ENCODE measurements at regions not wholly inside any gene's neighbourhood (a gene's known extent, or its start where the extent isn't known, plus 50 kb on each side); places are given as distances from the start of the nearest gene placed in this dataset.

DNA sequence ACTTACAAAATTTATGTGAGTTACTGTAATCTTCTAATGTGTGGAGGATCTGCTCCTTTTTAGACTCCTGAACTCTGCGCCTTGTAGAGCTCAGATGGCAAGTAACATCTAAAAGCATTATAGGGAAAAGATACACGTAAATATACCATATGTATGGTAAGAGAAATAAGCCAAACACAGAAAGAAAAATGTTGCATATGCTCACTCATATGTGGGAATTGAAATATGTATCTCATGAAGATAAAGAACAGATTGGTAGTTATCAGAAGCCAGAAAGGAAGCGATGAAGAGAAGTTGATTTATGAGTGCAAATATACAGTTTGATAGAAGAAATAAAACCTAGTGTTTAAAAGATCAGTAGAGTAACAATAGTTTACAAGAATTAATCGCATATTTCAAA is 815.0 kb upstream of the MAN1A1 start:
- H3K36me3 ChIP-seq: no peaks in the 10 kb centered on the region
- no peaks in the 10 kb centered on the region for H3K9me3 ChIP-seq
- intact Hi-C loops (cut with DNase I; ENCODE audit: low total_unique reads): no loop called here
- TF ChIP-seq, protein P1, sequence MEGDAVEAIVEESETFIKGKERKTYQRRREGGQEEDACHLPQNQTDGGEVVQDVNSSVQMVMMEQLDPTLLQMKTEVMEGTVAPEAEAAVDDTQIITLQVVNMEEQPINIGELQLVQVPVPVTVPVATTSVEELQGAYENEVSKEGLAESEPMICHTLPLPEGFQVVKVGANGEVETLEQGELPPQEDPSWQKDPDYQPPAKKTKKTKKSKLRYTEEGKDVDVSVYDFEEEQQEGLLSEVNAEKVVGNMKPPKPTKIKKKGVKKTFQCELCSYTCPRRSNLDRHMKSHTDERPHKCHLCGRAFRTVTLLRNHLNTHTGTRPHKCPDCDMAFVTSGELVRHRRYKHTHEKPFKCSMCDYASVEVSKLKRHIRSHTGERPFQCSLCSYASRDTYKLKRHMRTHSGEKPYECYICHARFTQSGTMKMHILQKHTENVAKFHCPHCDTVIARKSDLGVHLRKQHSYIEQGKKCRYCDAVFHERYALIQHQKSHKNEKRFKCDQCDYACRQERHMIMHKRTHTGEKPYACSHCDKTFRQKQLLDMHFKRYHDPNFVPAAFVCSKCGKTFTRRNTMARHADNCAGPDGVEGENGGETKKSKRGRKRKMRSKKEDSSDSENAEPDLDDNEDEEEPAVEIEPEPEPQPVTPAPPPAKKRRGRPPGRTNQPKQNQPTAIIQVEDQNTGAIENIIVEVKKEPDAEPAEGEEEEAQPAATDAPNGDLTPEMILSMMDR (IDR thresholded peaks at IDR 0.05): no peak
- no peak for TF ChIP-seq POLR2A (IDR thresholded peaks at IDR 0.05)
- no peak overlapping the region for H3K27ac ChIP-seq
- no peak overlapping the region for H3K4me3 ChIP-seq
- no peak for DNase-seq
- no peaks in the 10 kb centered on the region for H3K27me3 ChIP-seq
- H3K4me1 ChIP-seq: no peaks in the 10 kb centered on the region

DNA sequence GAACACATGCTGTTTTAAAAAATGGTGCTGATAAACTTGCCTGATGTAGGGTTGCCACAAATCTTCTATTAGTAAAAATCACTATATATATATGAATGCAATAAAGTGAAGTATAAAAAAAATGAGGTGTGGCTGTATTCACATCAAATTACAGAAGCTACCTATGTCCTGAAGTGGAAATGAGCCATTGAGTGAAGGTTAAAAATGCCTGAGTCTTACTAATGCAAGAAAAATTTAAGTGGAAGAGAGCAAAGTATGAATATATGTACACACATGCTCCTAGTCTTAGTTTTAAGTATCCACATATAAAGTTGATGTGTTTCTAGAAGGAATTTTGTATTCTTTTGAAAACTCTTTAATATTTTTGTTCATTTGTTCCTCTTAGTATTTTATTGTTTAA is 808.3 kb upstream of the MAN1A1 start:
- Histone ChIP-seq H3K27ac (no peak overlapping the region), H3K4me3 (no peak overlapping the region), H3K4me1 (no peaks in the 10 kb centered on the region), H3K27me3 (no peaks in the 10 kb centered on the region), H3K36me3 (no peaks in the 10 kb centered on the region), H3K9me3 (no peaks in the 10 kb centered on the region)
- intact Hi-C loops (cut with DNase I; ENCODE audit: low total_unique reads): no loop called here
- TF ChIP-seq, protein P1 (IDR thresholded peaks at IDR 0.05): no peak
- no peak for TF ChIP-seq POLR2A (IDR thresholded peaks at IDR 0.05)
- no peak for DNase-seq

DNA sequence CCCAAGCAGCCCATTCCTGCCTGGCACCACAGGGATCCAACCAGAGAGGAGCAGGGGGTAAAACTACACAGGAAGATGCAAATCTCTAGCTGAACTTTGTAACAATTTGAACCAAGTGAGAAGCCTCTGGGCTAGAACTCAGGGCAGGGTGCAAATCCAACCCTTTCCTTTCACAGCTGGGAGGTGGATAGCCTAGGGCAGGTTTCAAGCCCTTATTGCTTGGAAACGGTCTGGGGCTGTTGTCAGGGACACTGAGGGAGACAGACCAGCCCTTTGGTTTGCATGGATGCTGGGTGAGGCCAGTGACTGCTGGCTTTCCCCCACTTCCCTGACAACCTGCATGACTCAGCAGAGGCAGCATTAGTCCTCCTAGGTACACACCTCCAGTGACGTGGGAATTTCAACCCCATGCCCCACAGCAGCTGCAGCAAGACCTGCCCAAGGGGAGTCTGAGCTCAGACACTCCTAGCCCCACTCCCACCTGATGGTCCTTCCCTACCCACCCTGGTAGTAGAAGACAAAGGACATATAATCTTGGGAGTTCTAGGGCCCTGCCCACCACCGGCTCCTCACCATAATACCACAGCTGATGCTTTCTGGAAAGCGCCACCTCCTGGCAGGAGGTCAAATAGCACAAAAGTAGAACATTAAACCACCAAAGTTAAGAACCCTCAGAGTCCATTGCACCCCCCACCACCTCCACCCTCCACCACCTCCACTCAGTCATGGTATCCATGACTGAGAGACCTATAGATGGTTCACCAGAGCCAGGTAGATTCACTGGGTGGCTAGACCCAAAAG is 797.7 kb upstream of the MAN1A1 start:
- no peak overlapping the region for H3K4me3 ChIP-seq
- H3K27me3 ChIP-seq: no peaks in the 10 kb centered on the region
- H3K27ac ChIP-seq: no peak overlapping the region
- no peak for TF ChIP-seq POLR2A (IDR thresholded peaks at IDR 0.05)
- TF ChIP-seq, protein P1 (IDR thresholded peaks at IDR 0.05): no peak
- H3K36me3 ChIP-seq: no peaks in the 10 kb centered on the region
- no peak for DNase-seq
- intact Hi-C loops (cut with DNase I; ENCODE audit: low total_unique reads): no loop called here
- H3K9me3 ChIP-seq: no peaks in the 10 kb centered on the region
- H3K4me1 ChIP-seq: no peaks in the 10 kb centered on the region

DNA sequence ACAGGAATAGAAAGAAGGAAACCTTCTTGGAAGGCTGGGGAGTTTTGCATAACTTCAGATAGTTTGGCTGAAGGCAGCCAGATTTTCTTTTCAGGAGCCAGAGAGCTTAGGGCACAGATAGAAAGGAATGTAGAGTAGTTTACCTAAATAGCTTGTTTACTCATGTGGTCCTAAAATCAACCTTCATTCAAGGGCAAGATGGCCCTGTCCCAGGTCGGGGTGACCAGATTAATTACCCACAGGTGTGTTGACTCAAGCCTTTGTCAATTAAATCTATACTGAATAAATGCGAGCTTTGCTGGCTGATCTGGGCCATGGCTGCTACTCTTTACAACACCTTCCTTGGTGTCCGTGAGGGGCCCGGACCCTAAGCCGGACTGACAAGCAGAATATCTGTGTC is 792.0 kb upstream of the MAN1A1 start:
- H3K27me3 ChIP-seq: no peaks in the 10 kb centered on the region
- intact Hi-C loops (cut with DNase I; ENCODE audit: low total_unique reads): no loop called here
- DNase-seq: no peak
- H3K4me3 ChIP-seq: no peak overlapping the region
- H3K36me3 ChIP-seq: no peaks in the 10 kb centered on the region
- no peaks in the 10 kb centered on the region for H3K4me1 ChIP-seq
- TF ChIP-seq, protein P1 (IDR thresholded peaks at IDR 0.05): no peak
- no peak for TF ChIP-seq POLR2A (IDR thresholded peaks at IDR 0.05)
- no peaks in the 10 kb centered on the region for H3K9me3 ChIP-seq
- no peak overlapping the region for H3K27ac ChIP-seq

DNA sequence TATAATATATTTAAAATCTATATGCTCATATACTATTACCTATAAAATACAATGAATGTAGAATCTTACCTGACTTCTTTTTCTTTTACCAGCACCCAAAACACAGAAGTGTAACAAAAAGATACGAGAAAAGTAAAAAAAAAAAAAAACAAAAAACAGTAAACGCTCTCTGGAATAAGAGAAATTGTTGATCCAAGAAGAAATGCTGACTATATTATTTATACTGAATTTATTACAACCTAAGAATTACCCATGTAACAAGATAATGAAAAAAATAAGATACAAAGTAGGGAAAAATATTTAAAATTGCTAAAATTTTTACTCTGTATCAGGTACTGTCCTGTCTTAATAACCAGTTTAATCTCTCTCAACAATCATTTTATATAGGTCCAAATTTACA is 787.9 kb upstream of the MAN1A1 start:
- H3K4me3 ChIP-seq: no peak overlapping the region
- no peak for DNase-seq
- no peak for TF ChIP-seq POLR2A (IDR thresholded peaks at IDR 0.05)
- TF ChIP-seq, protein P1 (IDR thresholded peaks at IDR 0.05): no peak
- H3K36me3 ChIP-seq: no peaks in the 10 kb centered on the region
- H3K4me1 ChIP-seq: no peaks in the 10 kb centered on the region
- no peaks in the 10 kb centered on the region for H3K9me3 ChIP-seq
- no peaks in the 10 kb centered on the region for H3K27me3 ChIP-seq
- no peak overlapping the region for H3K27ac ChIP-seq
- intact Hi-C loops (cut with DNase I; ENCODE audit: low total_unique reads): no loop called here

Measured in uterus (tissue), 3 donors.